Psoas muscle (tissue), 7 donors: ENCODE measurements at regions not wholly inside any gene's neighbourhood (a gene's known extent, or its start where the extent isn't known, plus 50 kb on each side); places are given as distances from the start of the nearest gene placed in this dataset.

ENCODE experiments used
- ATAC-seq, 4 donors: fragments of 200-7000 bp; cut with Tn5 transposase; one replicate each; pipeline ENCODE4 v1.9.1; 2020; ENCODE audit warnings: moderate library complexity in 3 of 4, mild to moderate bottlenecking in 2 of 4
- DNase-seq, 2 donors: peaks; one replicate each; pipeline ENCODE4 v3.0.0-alpha.2; 2020
- H3K27ac ChIP-seq: fragments of 200-600 bp; one replicate; pipeline ENCODE4 v1.8.0; 2022
- H3K27me3 ChIP-seq, 3 donors: fragments of 200-600 bp in 1 of 3; one replicate each; pipeline versions ENCODE4 v1.6.1 to v1.8.0; 2013 to 2022; ENCODE audit warnings: low read length in 2 of 3, mild to moderate bottlenecking in 2 of 3, moderate library complexity in 1 of 3; ENCODE audit not compliant: insufficient read depth in 3 of 3
- H3K36me3 ChIP-seq, 2 donors: fragments of 200-600 bp in 1 of 2; one replicate each; pipeline versions ENCODE4 v1.6.1 to v1.8.0; 2013 to 2022; ENCODE audit warnings: low read depth in 1 of 2, mild to moderate bottlenecking in 1 of 2, moderate library complexity in 1 of 2; ENCODE audit not compliant: insufficient read depth in 1 of 2
- H3K4me1 ChIP-seq: fragments of 200-600 bp; one replicate; pipeline ENCODE4 v1.8.0; 2022
- H3K4me3 ChIP-seq: fragments of 200-600 bp; one replicate; pipeline ENCODE4 v1.8.0; 2022; ENCODE audit warnings: mild to moderate bottlenecking
- H3K9me3 ChIP-seq: fragments of 200-600 bp; one replicate; pipeline ENCODE4 v1.8.0; 2022
- CTCF ChIP-seq: fragments of 200-600 bp; IDR thresholded peaks from one replicate; pipeline ENCODE4 v1.8.0; 2022; ENCODE audit warnings: antibody characterized with exemption
- WGBS, 3 donors: extraction: QIAGEN DNeasy Blood & Tissue Kit; methylation state at CpG; one replicate each; pipeline versions ENCODE4 v1.1.6 to v1.1.7; 2013; 5-methylcytosine and 5-hydroxymethylcytosine counted together
- intact Hi-C, 2 donors: fragments of 100-400 bp; cut with DNase I; formaldehyde crosslinking; loops; one replicate each; pipeline versions ENCODE4 v1.11.0 to v1.14.2; 2022
- donor health status: healthy with polysubstance abuse.
- donor health status: DM: no; HTN: no; CAD: no; lungs with moderate emphysema.
- donor health status: Bipolar disorder and iron deficiency.
- donor health status: healthy.
- donor health status: DM: yes; HTN: yes; CAD: no.
- donor health status: DM: no; HTN: no; CAD: no.
- donor health status: DM: yes; HTN: yes; CAD: no.

DNA sequence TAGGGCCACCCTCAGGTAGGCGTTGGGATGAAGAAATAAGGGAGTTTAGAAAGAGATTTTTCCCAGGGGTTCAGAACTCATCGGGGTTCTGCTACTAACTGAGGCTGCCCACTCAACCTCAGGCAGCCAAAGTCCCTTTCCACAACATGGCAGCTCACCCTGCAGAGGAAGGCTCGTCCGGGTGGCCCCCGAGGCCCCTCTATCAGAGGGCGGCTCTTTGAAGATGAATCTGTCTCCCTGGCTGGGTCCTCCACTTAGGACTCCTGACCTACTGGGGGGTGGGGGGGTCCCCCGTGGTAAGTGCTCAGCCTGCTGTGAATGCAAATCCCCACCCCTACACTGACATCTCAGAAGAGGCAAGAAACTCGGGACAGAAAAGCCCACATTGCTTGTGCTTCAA, 182.9 kb downstream of the SOD2 start:
- Histone ChIP-seq H3K4me3 (no peak overlapping the region), H3K9me3 (no peaks in the 10 kb centered on the region), H3K27me3 (no peaks in the 10 kb centered on the region), H3K36me3 (no peaks in the 10 kb centered on the region), H3K4me1 (no peaks in the 10 kb centered on the region), H3K27ac (no peak overlapping the region)
- TF ChIP-seq CTCF, result no peak
- ATAC-seq (no peak), DNase-seq (no peak)
- intact Hi-C loops, result no loop called here
- WGBS, 3 donors, result 76 to 82% (median 82%) methylated on average over 8 of the region's 8 CpGs

- no peak for DNase-seq
- Histone ChIP-seq H3K36me3 (no peaks in the 10 kb centered on the region), H3K27me3 (no peaks in the 10 kb centered on the region), H3K27ac (no peak overlapping the region), H3K9me3 (no peaks in the 10 kb centered on the region), H3K4me3 (no peak overlapping the region), H3K4me1 (no peaks in the 10 kb centered on the region)
- WGBS, 3 donors, result 83 to 90% (median 89%) methylated on average over 2 of the region's 2 CpGs
- intact Hi-C loops, result no loop called here
- TF ChIP-seq CTCF, result no peak
- ATAC-seq, result no peak
These were observed 184.1 kb downstream of the SOD2 start for GRCh38 chr6:159508931-159509330.

DNA sequence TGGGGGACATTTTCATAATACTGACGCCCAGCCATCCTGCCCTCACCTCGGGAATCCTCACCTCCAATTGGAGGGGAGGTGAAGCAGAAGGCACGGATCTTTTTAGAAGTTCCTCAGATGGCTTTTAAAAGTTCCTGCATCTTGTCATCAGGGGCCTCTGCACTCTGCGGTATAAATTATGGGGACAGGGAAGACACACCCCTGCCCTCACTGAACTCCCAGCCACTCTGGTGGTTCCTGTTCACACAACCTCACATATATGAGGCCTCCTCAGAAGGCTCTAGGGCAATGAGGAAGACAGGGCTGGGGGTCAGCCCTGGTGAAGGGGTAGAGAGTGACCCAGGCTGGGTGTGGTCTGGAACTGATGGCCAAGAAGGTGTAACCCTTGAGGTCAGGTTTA, 187.0 kb downstream of the SOD2 start:
- whole genome bisulfite sequencing, 3 donors, result 60 to 77% (median 75%) methylated on average over 4 of the region's 4 CpGs
- Histone ChIP-seq H3K27me3 (no peaks in the 10 kb centered on the region), H3K4me3 (no peak overlapping the region), H3K9me3 (no peaks in the 10 kb centered on the region), H3K4me1 (no peaks in the 10 kb centered on the region), H3K36me3 (no peaks in the 10 kb centered on the region), H3K27ac (no peak overlapping the region)
- intact Hi-C loops, result no loop called here
- peak in 2 of 4 donors; percentile 12 to 26 for ATAC-seq
- DNase-seq, result no peak
- TF ChIP-seq CTCF, result no peak

- H3K4me3 ChIP-seq, result no peak overlapping the region
- intact Hi-C loops, result no loop called here
- WGBS, 3 donors, result 44 to 52% (median 51%) methylated on average over 19 of the region's 19 CpGs
- H3K27me3 ChIP-seq, result no peaks in the 10 kb centered on the region
- DNase-seq (peak; percentile 54 to 81), ATAC-seq (peak in 3 of 4 donors; percentile 43 to 67 (median 60))
- H3K27ac ChIP-seq, result no peak overlapping the region
- no peak for TF ChIP-seq CTCF
- H3K9me3 ChIP-seq, result no peaks in the 10 kb centered on the region
- H3K36me3 ChIP-seq, result no peaks in the 10 kb centered on the region
- no peaks in the 10 kb centered on the region for H3K4me1 ChIP-seq
These were observed 187.7 kb downstream of the SOD2 start for GRCh38 chr6:159505140-159505922.

GRCh38 chr6:159501558-159501957, 191.5 kb downstream of the SOD2 start:
- no peaks in the 10 kb centered on the region for H3K4me1 ChIP-seq
- ATAC-seq, result no peak
- H3K4me3 ChIP-seq, result no peak overlapping the region
- no peak for TF ChIP-seq CTCF
- no peak overlapping the region for H3K27ac ChIP-seq
- H3K36me3 ChIP-seq, result no peaks in the 10 kb centered on the region
- H3K27me3 ChIP-seq, result no peaks in the 10 kb centered on the region
- intact Hi-C loops, result no loop called here
- DNase-seq, result no peak
- H3K9me3 ChIP-seq, result peaks cover 5% of the 10 kb centered on the region
